Natural killer cell (primary cell): ENCODE measurements at regions not wholly inside any gene's neighbourhood (a gene's known extent, or its start where the extent isn't known, plus 50 kb on each side); places are given as distances from the start of the nearest gene placed in this dataset.

Source experiments
- ATAC-seq, 3 donors: fragments of 150-1000 bp in 2 of 3; fragments of 200-7000 bp in 1 of 3; cut with Tn5 transposase; 1 replicate in 1 of 3; 2 replicates in 2 of 3; pipeline ENCODE4 v1.10.0; 2021; ENCODE audit warnings: mild to moderate bottlenecking in 2 of 3, moderate library complexity in 2 of 3
- DNase-seq, 2 donors: peaks; one replicate each; pipeline versions ENCODE4 v3.0.0 to v3.0.0-alpha.2; 2013 to 2021; ENCODE audit warnings: mixed read lengths in 1 of 2
- H3K27ac ChIP-seq: one replicate; pipeline ENCODE4 v1.5.1; 2013; ENCODE audit warnings: mild to moderate bottlenecking, low read length
- H3K27me3 ChIP-seq: one replicate; pipeline ENCODE4 v1.6.1; 2013; ENCODE audit warnings: low read length; ENCODE audit not compliant: control insufficient read depth, insufficient read depth
- H3K36me3 ChIP-seq: one replicate; pipeline ENCODE4 v1.6.1; 2013; ENCODE audit warnings: low read length; ENCODE audit not compliant: control insufficient read depth, insufficient read depth
- H3K4me1 ChIP-seq: one replicate; pipeline ENCODE4 v1.6.1; 2013; ENCODE audit warnings: low read length; ENCODE audit not compliant: control insufficient read depth, insufficient read depth
- H3K4me3 ChIP-seq: one replicate; pipeline ENCODE4 v1.5.1; 2013; ENCODE audit warnings: low read length
- H3K9me3 ChIP-seq: one replicate; pipeline ENCODE4 v1.6.1; 2013; ENCODE audit warnings: low read length; ENCODE audit not compliant: control insufficient read depth, insufficient read depth
- H3K27ac Mint-ChIP-seq, 2 donors: one replicate each; pipeline ENCODE4 v1.8.0; 2022; ENCODE audit warnings: mild to moderate bottlenecking in 2 of 2, mixed read lengths in 2 of 2, moderate library complexity in 1 of 2
- H3K27me3 Mint-ChIP-seq, 2 donors: one replicate each; pipeline ENCODE4 v1.8.0; 2022; ENCODE audit warnings: low read depth in 2 of 2, mixed read lengths in 2 of 2
- H3K36me3 Mint-ChIP-seq: one replicate; pipeline ENCODE4 v1.8.0; 2022; ENCODE audit warnings: mixed read lengths
- H3K4me1 Mint-ChIP-seq, 2 donors: one replicate each; pipeline ENCODE4 v1.8.0; 2022; ENCODE audit warnings: mixed read lengths in 2 of 2
- H3K4me3 Mint-ChIP-seq: one replicate; pipeline ENCODE4 v1.8.0; 2022; ENCODE audit warnings: mild to moderate bottlenecking, moderate library complexity, mixed read lengths
- H3K9me3 Mint-ChIP-seq, 2 donors: one replicate each; pipeline ENCODE4 v1.8.0; 2022; ENCODE audit warnings: mixed read lengths in 2 of 2
- CTCF ChIP-seq: fragments of 200-600 bp; IDR thresholded peaks from one replicate; pipeline ENCODE4 v1.8.0; 2022; ENCODE audit warnings: antibody characterized with exemption
- WGBS: methylation state at CpG from one replicate; pipeline ENCODE4 v1.1.7; 2013; ENCODE audit warnings: missing lambda C conversion rate; ENCODE audit not compliant: insufficient coverage; 5-methylcytosine and 5-hydroxymethylcytosine counted together
- intact Hi-C: fragments of 100-400 bp; cut with micrococcal nuclease; formaldehyde crosslinking; loops from one replicate; pipeline ENCODE4 v1.14.2; 2022

- Histone ChIP-seq H3K4me1 (no peaks in the 10 kb centered on the region), H3K36me3 (no peaks in the 10 kb centered on the region), H3K27me3 (no peaks in the 10 kb centered on the region), H3K9me3 (no peaks in the 10 kb centered on the region), H3K4me3 (no peak overlapping the region), H3K27ac (no peak overlapping the region)
- intact Hi-C loops: no loop called here
- no peaks in the 10 kb centered on the region for H3K36me3 Mint-ChIP-seq
- 0% methylated on average over 1 of the region's 1 CpG for WGBS
- ATAC-seq (no peak), DNase-seq (no peak)
- no peak for TF ChIP-seq CTCF
- no peaks in the 10 kb centered on the region for H3K27me3 Mint-ChIP-seq
- H3K27ac Mint-ChIP-seq: no peak overlapping the region
- H3K4me3 Mint-ChIP-seq: no peak overlapping the region
- peaks cover 9 to 13% of the 10 kb centered on the region in 2 donors for H3K9me3 Mint-ChIP-seq
- H3K4me1 Mint-ChIP-seq: no peaks in the 10 kb centered on the region
Measured at GRCh38 chr5:90071066-90071465, 338.5 kb downstream of the CETN3 start.

- H3K36me3 Mint-ChIP-seq: no peaks in the 10 kb centered on the region
- H3K4me3 Mint-ChIP-seq: no peak overlapping the region
- H3K4me3 ChIP-seq: no peak overlapping the region
- intact Hi-C loops: no loop called here
- no peak overlapping the region for H3K27ac ChIP-seq
- WGBS: no CpG with 5 or more reads among the region's 2 CpGs
- TF ChIP-seq CTCF: no peak
- H3K36me3 ChIP-seq: no peaks in the 10 kb centered on the region
- ATAC-seq (no peak), DNase-seq (no peak)
- no peaks in the 10 kb centered on the region for H3K9me3 ChIP-seq
- peaks cover 5 to 8% of the 10 kb centered on the region in 2 donors for H3K9me3 Mint-ChIP-seq
- no peak overlapping the region for H3K27ac Mint-ChIP-seq
- no peaks in the 10 kb centered on the region for H3K4me1 Mint-ChIP-seq
- no peaks in the 10 kb centered on the region for H3K27me3 ChIP-seq
- no peaks in the 10 kb centered on the region for H3K4me1 ChIP-seq
- H3K27me3 Mint-ChIP-seq: no peaks in the 10 kb centered on the region
Measured at GRCh38 chr5:90066920-90067319, 342.6 kb downstream of the CETN3 start.

GRCh38 chr5:90056911-90057705 is 352.4 kb downstream of the CETN3 start:
- Histone ChIP-seq H3K4me1 (no peaks in the 10 kb centered on the region), H3K4me3 (no peak overlapping the region), H3K9me3 (no peaks in the 10 kb centered on the region), H3K27ac (no peak overlapping the region), H3K27me3 (no peaks in the 10 kb centered on the region), H3K36me3 (no peaks in the 10 kb centered on the region)
- H3K9me3 Mint-ChIP-seq: peaks cover 3 to 8% of the 10 kb centered on the region in 2 donors
- H3K4me3 Mint-ChIP-seq: no peak overlapping the region
- no peaks in the 10 kb centered on the region for H3K4me1 Mint-ChIP-seq
- H3K36me3 Mint-ChIP-seq: no peaks in the 10 kb centered on the region
- no peak overlapping the region for H3K27ac Mint-ChIP-seq
- no peak for TF ChIP-seq CTCF
- no peaks in the 10 kb centered on the region for H3K27me3 Mint-ChIP-seq
- no peak for ATAC-seq
- 91% methylated on average over 12 of the region's 15 CpGs for WGBS
- intact Hi-C loops: no loop called here
- no peak for DNase-seq

- no peaks in the 10 kb centered on the region for H3K36me3 Mint-ChIP-seq
- H3K4me3 Mint-ChIP-seq: no peak overlapping the region
- Histone ChIP-seq H3K36me3 (no peaks in the 10 kb centered on the region), H3K9me3 (no peaks in the 10 kb centered on the region), H3K4me3 (no peak overlapping the region), H3K27ac (no peak overlapping the region), H3K4me1 (no peaks in the 10 kb centered on the region), H3K27me3 (no peaks in the 10 kb centered on the region)
- intact Hi-C loops: no loop called here
- ATAC-seq (no peak), DNase-seq (no peak)
- H3K4me1 Mint-ChIP-seq: no peaks in the 10 kb centered on the region
- TF ChIP-seq CTCF: no peak
- WGBS: 91% methylated on average over 9 of the region's 9 CpGs
- H3K27ac Mint-ChIP-seq: no peak overlapping the region
- H3K9me3 Mint-ChIP-seq: peaks cover 0 to 3% of the 10 kb centered on the region in 2 donors
- H3K27me3 Mint-ChIP-seq: no peaks in the 10 kb centered on the region
Measured at GRCh38 chr5:90055831-90056328, 353.7 kb downstream of the CETN3 start.
